GM12878 (cell line): ENCODE measurements at regions not wholly inside any gene's neighbourhood (a gene's known extent, or its start where the extent isn't known, plus 50 kb on each side); places are given as distances from the start of the nearest gene placed in this dataset.

Experiments
- SRF ChIP-seq, 2 experiments: IDR thresholded peaks; 2 replicates each; pipeline ENCODE4 v1.6.1; 2011; ENCODE audit warnings: low read depth in 2 of 2, low read length in 2 of 2, mild to moderate bottlenecking in 1 of 2, moderate library complexity in 1 of 2
- TAF1 ChIP-seq: IDR thresholded peaks from 2 replicates; pipeline ENCODE4 v1.6.1; 2011; ENCODE audit warnings: mild to moderate bottlenecking, low read depth, low read length, borderline replicate concordance
- ZNF217 ChIP-seq: fragments of 450-650 bp; IDR thresholded peaks from 2 replicates; pipeline ENCODE4 v1.6.1; 2017; ENCODE audit warnings: antibody characterized with exemption, mild to moderate bottlenecking
- TF ChIP-seq, protein P1 (sequence below), 3 experiments: IDR thresholded peaks in 2 of 3; conservative IDR thresholded peaks in 1 of 3; 2 replicates each; pipeline ENCODE4 v1.5.1; 2011; ENCODE audit warnings: low read depth in 3 of 3, low read length in 3 of 3, mild to moderate bottlenecking in 3 of 3, control low read depth in 2 of 3, moderate library complexity in 2 of 3, inconsistent platforms in 1 of 3, mixed read lengths in 1 of 3; ENCODE audit not compliant: control insufficient read depth in 2 of 3, insufficient read depth in 1 of 3; ENCODE audit errors: extremely low read depth in 1 of 3

DNA sequence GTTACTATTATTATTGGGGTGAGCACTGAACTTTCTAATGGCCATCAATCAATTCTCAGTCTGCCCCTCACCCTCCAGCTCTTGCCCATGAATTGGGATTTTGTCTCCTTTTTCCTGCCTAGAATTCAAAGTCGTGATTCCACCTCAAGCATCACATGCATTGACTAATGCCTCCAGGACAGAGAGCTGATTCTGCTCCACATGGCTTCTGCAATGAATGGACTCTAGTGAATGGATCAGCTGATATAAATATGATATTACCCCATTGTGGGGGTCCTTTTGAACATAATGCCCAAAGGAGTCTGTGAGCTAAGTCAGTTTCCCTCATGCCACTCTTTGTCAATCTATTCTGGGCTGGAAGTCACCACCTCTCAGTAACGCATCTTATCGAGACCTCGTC lies 126.4 kb downstream of the OPN5 start:
- TF ChIP-seq SRF (IDR thresholded peaks at IDR 0.05; ENCODE audit: low read depth in 2 of 2, low read length in 2 of 2) (no peak), ZNF217 (no peak), TAF1 (no peak)
- TF ChIP-seq, protein P1, sequence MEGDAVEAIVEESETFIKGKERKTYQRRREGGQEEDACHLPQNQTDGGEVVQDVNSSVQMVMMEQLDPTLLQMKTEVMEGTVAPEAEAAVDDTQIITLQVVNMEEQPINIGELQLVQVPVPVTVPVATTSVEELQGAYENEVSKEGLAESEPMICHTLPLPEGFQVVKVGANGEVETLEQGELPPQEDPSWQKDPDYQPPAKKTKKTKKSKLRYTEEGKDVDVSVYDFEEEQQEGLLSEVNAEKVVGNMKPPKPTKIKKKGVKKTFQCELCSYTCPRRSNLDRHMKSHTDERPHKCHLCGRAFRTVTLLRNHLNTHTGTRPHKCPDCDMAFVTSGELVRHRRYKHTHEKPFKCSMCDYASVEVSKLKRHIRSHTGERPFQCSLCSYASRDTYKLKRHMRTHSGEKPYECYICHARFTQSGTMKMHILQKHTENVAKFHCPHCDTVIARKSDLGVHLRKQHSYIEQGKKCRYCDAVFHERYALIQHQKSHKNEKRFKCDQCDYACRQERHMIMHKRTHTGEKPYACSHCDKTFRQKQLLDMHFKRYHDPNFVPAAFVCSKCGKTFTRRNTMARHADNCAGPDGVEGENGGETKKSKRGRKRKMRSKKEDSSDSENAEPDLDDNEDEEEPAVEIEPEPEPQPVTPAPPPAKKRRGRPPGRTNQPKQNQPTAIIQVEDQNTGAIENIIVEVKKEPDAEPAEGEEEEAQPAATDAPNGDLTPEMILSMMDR (IDR thresholded peaks at IDR 0.05 in 2 of 3, conservative IDR thresholded peaks at IDR 0.05 in 1 of 3; ENCODE audit: control insufficient read depth in 2 of 3, extremely low read depth in 1 of 3, insufficient read depth in 1 of 3, low read depth in 3 of 3, low read length in 3 of 3): no peak
